ENCODE measurements at regions not wholly inside any gene's neighbourhood (a gene's known extent, or its start where the extent isn't known, plus 50 kb on each side); places are given as distances from the start of the nearest gene placed in this dataset.

DNA sequence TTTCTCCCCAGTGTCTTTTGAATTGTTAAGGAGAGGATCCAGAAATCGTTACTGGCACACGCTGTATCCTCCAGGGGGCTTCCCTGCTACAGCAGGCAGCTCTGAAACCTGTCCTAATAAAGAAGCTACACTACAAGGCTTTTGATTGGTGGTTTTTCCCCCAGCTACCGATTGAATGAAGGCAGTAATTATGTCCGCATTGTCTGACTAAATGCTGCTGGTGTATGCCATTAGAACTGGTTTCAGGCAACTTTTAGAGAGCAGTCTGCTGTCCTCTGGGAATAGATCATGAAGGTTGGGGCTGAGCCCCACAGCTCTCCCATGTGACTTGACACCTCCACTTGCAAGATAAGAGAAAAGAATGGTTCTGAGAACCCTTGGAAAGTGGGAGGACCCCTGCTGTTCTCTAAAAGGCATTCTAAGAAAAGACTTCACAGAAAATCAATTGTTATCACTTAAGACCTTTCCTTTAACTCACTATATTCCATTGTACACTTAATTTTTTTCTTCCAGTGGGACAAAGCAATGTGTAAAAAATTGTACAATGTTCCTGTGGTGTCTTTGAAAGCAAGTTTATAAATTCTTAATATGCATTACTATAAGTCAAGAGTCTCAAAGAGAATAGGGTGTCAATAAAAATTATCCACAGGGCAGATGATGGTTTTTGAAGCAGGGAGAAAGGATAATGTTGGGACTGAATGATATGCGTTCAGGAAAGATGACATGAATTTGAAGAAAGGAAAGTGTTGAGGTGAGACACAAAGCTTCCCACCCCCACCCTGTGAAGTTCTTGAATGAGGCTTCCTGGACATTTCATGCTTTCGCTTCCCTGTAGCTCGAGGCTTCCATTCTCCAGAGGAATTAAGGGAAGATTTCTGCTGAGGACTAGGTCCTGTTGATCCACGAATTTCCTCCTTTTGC lies 53.0 kb upstream of the DAZL start:
- Histone ChIP-seq H4K8ac (ENCODE audit: low read length) (no peak overlapping the region), H2BK12ac (ENCODE audit: low read length in 2 of 2) (no peak overlapping the region), H3K9me3 (ENCODE audit: control insufficient read depth, low read length) (no peaks in the 10 kb centered on the region), H3K18ac (ENCODE audit: low read depth in 1 of 2, low read length in 2 of 2) (no peak overlapping the region), H3K14ac (ENCODE audit: low read length in 2 of 2) (no peak overlapping the region), H3K4me1 (ENCODE audit: control insufficient read depth, insufficient read depth, low read depth, low read length) (no peaks in the 10 kb centered on the region), H3K79me1 (replicated peaks; ENCODE audit: low read length, poor library complexity, severe bottlenecking) (no peaks in the 10 kb centered on the region), H3K4ac (ENCODE audit: low read depth in 1 of 2, low read length in 2 of 2) (no peak overlapping the region), H3K27me3 (ENCODE audit: control insufficient read depth in 1 of 2, insufficient read depth in 1 of 2, low read length in 2 of 2) (no peaks in the 10 kb centered on the region), H3K27ac (ENCODE audit: low read length, poor library complexity, severe bottlenecking) (no peak overlapping the region), H3K36me3 (ENCODE audit: control insufficient read depth in 1 of 2, insufficient read depth in 2 of 2, low read depth in 1 of 2, low read length in 2 of 2) (no peaks in the 10 kb centered on the region), H2BK120ac (ENCODE audit: low read depth, low read length) (no peak overlapping the region), H3K4me3 (ENCODE audit: insufficient read depth in 1 of 2, low read depth in 1 of 2, low read length in 2 of 2) (no peak overlapping the region), H3K23ac (ENCODE audit: low read length in 2 of 2) (no peak overlapping the region), H3K4me2 (ENCODE audit: low read length, poor library complexity, severe bottlenecking) (no peak overlapping the region), H3K9ac (ENCODE audit: low read length) (no peak overlapping the region), H2AK5ac (ENCODE audit: low read length, severe bottlenecking) (no peak overlapping the region), H2BK5ac (ENCODE audit: low read depth, low read length, poor library complexity, severe bottlenecking) (no peak overlapping the region), H2AFZ (ENCODE audit: low read depth, low read length) (no peak overlapping the region), H4K91ac (ENCODE audit: low read length) (no peak overlapping the region), H2BK15ac (ENCODE audit: low read depth, poor library complexity, severe bottlenecking) (no peak overlapping the region)
- 28% methylated on average over 8 of the region's 8 CpGs for WGBS
- DNase-seq: no peak

GRCh38 chr3:16658925-16659793 lies 53.9 kb upstream of the DAZL start:
- Histone ChIP-seq H3K79me1 (replicated peaks; ENCODE audit: low read length, poor library complexity, severe bottlenecking) (no peaks in the 10 kb centered on the region), H3K27me3 (ENCODE audit: control insufficient read depth in 1 of 2, insufficient read depth in 1 of 2, low read length in 2 of 2) (no peaks in the 10 kb centered on the region), H3K14ac (ENCODE audit: low read length in 2 of 2) (no peak overlapping the region), H2BK5ac (ENCODE audit: low read depth, low read length, poor library complexity, severe bottlenecking) (no peak overlapping the region), H4K91ac (ENCODE audit: low read length) (no peak overlapping the region), H3K4ac (ENCODE audit: low read depth in 1 of 2, low read length in 2 of 2) (no peak overlapping the region), H3K4me1 (ENCODE audit: control insufficient read depth, insufficient read depth, low read depth, low read length) (no peaks in the 10 kb centered on the region), H2BK120ac (ENCODE audit: low read depth, low read length) (no peak overlapping the region), H2AK5ac (ENCODE audit: low read length, severe bottlenecking) (no peak overlapping the region), H3K9ac (ENCODE audit: low read length) (no peak overlapping the region), H3K4me3 (ENCODE audit: insufficient read depth in 1 of 2, low read depth in 1 of 2, low read length in 2 of 2) (no peak overlapping the region), H3K9me3 (ENCODE audit: control insufficient read depth, low read length) (no peaks in the 10 kb centered on the region), H3K23ac (ENCODE audit: low read length in 2 of 2) (no peak overlapping the region), H4K8ac (ENCODE audit: low read length) (no peak overlapping the region), H2BK15ac (ENCODE audit: low read depth, poor library complexity, severe bottlenecking) (no peak overlapping the region), H3K4me2 (ENCODE audit: low read length, poor library complexity, severe bottlenecking) (no peak overlapping the region), H2AFZ (ENCODE audit: low read depth, low read length) (no peak overlapping the region), H2BK12ac (ENCODE audit: low read length in 2 of 2) (no peak overlapping the region), H3K18ac (ENCODE audit: low read depth in 1 of 2, low read length in 2 of 2) (no peak overlapping the region), H3K27ac (ENCODE audit: low read length, poor library complexity, severe bottlenecking) (no peak overlapping the region), H3K36me3 (ENCODE audit: control insufficient read depth in 1 of 2, insufficient read depth in 2 of 2, low read depth in 1 of 2, low read length in 2 of 2) (no peaks in the 10 kb centered on the region)
- no peak for DNase-seq
- WGBS: 90% methylated on average over 2 of the region's 3 CpGs

DNA sequence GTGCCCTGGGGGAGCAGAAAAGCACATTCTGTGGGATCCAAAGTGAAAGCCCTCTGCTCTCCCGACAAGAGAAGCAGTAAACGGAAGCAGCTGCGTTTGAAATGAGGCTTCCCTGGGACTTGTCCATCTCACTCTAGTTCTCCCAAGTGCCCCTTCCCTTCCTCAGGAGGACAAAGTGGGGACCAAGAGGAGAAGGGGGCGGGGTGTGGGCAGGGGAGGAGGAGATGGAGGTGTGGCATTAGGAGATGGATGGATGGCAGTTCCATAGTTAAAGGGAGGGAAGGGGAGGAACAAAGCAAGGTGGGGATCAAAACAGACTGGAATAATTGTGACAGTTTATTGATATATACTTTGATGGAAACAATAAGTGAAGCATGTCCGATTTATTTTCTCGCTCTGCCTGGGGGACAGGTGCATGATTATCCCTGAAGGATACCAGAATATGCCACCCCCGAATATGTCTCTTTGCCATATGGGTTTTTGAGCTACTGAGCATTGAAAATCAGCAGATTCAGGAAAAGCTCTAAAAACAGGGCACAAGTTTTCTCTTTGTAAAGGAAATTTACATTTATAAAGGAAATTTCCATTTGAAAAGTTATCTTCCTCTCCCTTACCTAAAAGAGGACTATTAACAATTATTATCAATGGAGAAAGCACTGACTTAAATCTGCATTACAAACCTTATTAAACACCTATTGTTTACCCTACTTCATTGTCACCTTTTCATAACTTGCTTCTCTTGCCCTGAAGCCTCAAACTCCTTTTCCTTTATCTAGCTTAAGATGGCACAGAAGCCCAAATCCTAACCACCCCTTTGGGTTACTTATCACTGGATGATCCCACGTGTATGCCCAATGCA lies 58.9 kb upstream of the DAZL start:
- Histone ChIP-seq H2AFZ (ENCODE audit: low read depth, low read length) (no peak overlapping the region), H4K91ac (ENCODE audit: low read length) (no peak overlapping the region), H3K4me3 (ENCODE audit: insufficient read depth in 1 of 2, low read depth in 1 of 2, low read length in 2 of 2) (peak overlapping the region in 1 of 2 experiments; percentile 36), H3K9ac (ENCODE audit: low read length) (peak overlapping the region; percentile 19), H2AK5ac (ENCODE audit: low read length, severe bottlenecking) (no peak overlapping the region), H3K9me3 (ENCODE audit: control insufficient read depth, low read length) (no peaks in the 10 kb centered on the region), H2BK5ac (ENCODE audit: low read depth, low read length, poor library complexity, severe bottlenecking) (no peak overlapping the region), H2BK15ac (ENCODE audit: low read depth, poor library complexity, severe bottlenecking) (no peak overlapping the region), H3K36me3 (ENCODE audit: control insufficient read depth in 1 of 2, insufficient read depth in 2 of 2, low read depth in 1 of 2, low read length in 2 of 2) (no peaks in the 10 kb centered on the region), H3K27me3 (ENCODE audit: control insufficient read depth in 1 of 2, insufficient read depth in 1 of 2, low read length in 2 of 2) (peaks cover 0 to 10% of the 10 kb centered on the region in 2 experiments), H3K23ac (ENCODE audit: low read length in 2 of 2) (no peak overlapping the region), H3K79me1 (replicated peaks; ENCODE audit: low read length, poor library complexity, severe bottlenecking) (no peaks in the 10 kb centered on the region), H4K8ac (ENCODE audit: low read length) (no peak overlapping the region), H3K27ac (ENCODE audit: low read length, poor library complexity, severe bottlenecking) (no peak overlapping the region), H3K4me1 (ENCODE audit: control insufficient read depth, insufficient read depth, low read depth, low read length) (peaks cover 2% of the 10 kb centered on the region), H3K4ac (ENCODE audit: low read depth in 1 of 2, low read length in 2 of 2) (no peak overlapping the region), H2BK120ac (ENCODE audit: low read depth, low read length) (no peak overlapping the region), H3K18ac (ENCODE audit: low read depth in 1 of 2, low read length in 2 of 2) (no peak overlapping the region), H3K14ac (ENCODE audit: low read length in 2 of 2) (no peak overlapping the region), H2BK12ac (ENCODE audit: low read length in 2 of 2) (no peak overlapping the region), H3K4me2 (ENCODE audit: low read length, poor library complexity, severe bottlenecking) (no peak overlapping the region)
- 71% methylated on average over 5 of the region's 8 CpGs for WGBS
- no peak for DNase-seq

Data from mesenchymal stem cell (in vitro differentiated cells and primary cell).